LNCaP clone FGC (cell line): ENCODE measurements at regions not wholly inside any gene's neighbourhood (a gene's known extent, or its start where the extent isn't known, plus 50 kb on each side); places are given as distances from the start of the nearest gene placed in this dataset.
A peak's percentile ranks its signal among the peaks of the same experiment; 100 is the strongest.

Experiments used
- DNase-seq: peaks from one replicate; pipeline ENCODE4 v3.0.0-alpha.2; 2011; ENCODE audit warnings: low read depth
- H3K4me3 ChIP-seq: 2 replicates; pipeline ENCODE4 v1.5.1; 2011; ENCODE audit warnings: mild to moderate bottlenecking, low read depth, low read length, control low read depth
- CTCF ChIP-seq: IDR thresholded peaks from 2 replicates; pipeline ENCODE4 v1.5.1; 2012; ENCODE audit warnings: mild to moderate bottlenecking; ENCODE audit not compliant: control insufficient read depth, insufficient read depth; ENCODE audit errors: extremely low read depth

- TF ChIP-seq CTCF, result no peak
- no peak for DNase-seq
- no peak overlapping the region for H3K4me3 ChIP-seq
These were observed 311.4 kb upstream of the AKR1E2 start for GRCh38 chr10:4514445-4515108.

- no peak overlapping the region for H3K4me3 ChIP-seq
- peak; percentile 8 for DNase-seq
- peak; percentile 75 for TF ChIP-seq CTCF
These were observed 313.3 kb upstream of the AKR1E2 start for GRCh38 chr10:4512671-4513240.

- TF ChIP-seq CTCF, result no peak
- DNase-seq, result no peak
- H3K4me3 ChIP-seq, result no peak overlapping the region
These were observed 313.8 kb upstream of the AKR1E2 start for GRCh38 chr10:4512196-4512595.

GRCh38 chr10:4511509-4511908 is 314.5 kb upstream of the AKR1E2 start:
- no peak for TF ChIP-seq CTCF
- no peak for DNase-seq
- H3K4me3 ChIP-seq, result no peak overlapping the region

GRCh38 chr10:4509405-4509804 is 316.6 kb upstream of the AKR1E2 start:
- TF ChIP-seq CTCF, result no peak
- no peak overlapping the region for H3K4me3 ChIP-seq
- DNase-seq, result no peak

- no peak for DNase-seq
- no peak overlapping the region for H3K4me3 ChIP-seq
- no peak for TF ChIP-seq CTCF
These were observed 319.9 kb upstream of the AKR1E2 start for GRCh38 chr10:4506095-4506494.

GRCh38 chr10:4504550-4504949 is 321.5 kb upstream of the AKR1E2 start:
- TF ChIP-seq CTCF, result no peak
- no peak overlapping the region for H3K4me3 ChIP-seq
- DNase-seq, result no peak
